HG03571 (cell line): ENCODE measurements at regions not wholly inside any gene's neighbourhood (a gene's known extent, or its start where the extent isn't known, plus 50 kb on each side); places are given as distances from the start of the nearest gene placed in this dataset.

Experiments used
- ATAC-seq: cut with Tn5 transposase; IDR thresholded peaks from one replicate; pipeline ENCODE4 v1.9.1; 2021; ENCODE audit not compliant: unreplicated experiment

- no peak for ATAC-seq
These were observed 485.3 kb upstream of the BTBD3 start for GRCh38 chr20:11432407-11432806.

- ATAC-seq = no peak
These were observed 481.4 kb upstream of the BTBD3 start for GRCh38 chr20:11436113-11436905.

DNA sequence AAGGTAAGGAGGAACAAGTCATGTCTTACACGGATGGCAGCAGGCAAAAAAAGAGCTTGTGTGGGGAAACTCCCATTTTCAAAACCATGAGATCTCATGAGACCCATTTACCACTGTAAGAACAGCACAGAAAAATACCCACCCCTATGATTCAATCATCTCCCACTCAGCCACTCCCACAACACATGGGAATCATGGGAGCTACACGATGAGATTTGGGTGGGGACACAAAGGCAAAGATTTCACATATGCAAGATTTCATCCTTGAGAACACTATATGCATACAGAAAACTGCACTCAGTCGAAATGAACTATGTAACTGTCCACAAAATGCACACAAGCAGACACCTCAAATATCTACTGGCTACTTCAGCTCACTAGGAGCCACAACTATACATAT, 480.6 kb upstream of the BTBD3 start:
- no peak for ATAC-seq

GRCh38 chr20:11437611-11438380, 479.9 kb upstream of the BTBD3 start:
- no peak for ATAC-seq

DNA sequence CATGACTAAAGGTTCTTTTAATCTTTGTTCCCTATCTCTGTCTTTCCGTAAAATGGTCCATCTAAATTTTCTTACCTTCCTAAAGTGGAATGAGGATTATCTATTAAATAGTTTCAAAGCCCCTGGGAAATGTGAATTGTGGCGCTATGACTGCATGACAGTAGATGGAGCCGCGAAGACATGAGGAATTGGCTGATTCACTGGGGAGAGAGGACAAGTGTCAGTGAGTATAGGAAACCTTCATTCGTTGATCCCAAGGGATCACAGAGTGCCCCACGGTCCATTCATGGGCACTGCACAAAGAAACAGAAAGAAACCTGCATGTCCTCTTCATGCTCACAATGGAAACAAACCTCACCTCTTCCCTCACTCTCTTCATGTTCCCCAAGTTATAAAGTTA, 479.3 kb upstream of the BTBD3 start:
- no peak for ATAC-seq

GRCh38 chr20:11443382-11444119, 474.1 kb upstream of the BTBD3 start:
- no peak for ATAC-seq

- ATAC-seq = no peak
These were observed 472.5 kb upstream of the BTBD3 start for GRCh38 chr20:11445161-11445560.

DNA sequence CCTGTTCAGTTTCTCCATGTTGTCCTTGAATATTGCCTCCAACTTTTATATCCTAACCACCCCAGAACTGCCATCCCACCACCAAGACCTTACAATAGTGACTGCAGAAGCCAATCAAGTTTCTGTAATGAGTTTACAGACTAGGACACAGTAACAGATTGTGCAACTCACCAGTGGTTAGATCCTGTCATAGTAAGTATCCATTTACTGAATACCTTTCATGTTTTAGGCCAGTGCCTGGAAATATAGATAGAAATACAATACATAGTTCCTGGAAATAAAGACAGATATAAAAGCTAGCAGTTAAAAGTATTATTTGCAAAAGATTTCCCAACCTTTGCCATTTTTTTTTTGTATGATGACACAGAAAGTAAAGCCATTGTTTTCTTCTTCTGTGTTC, 471.8 kb upstream of the BTBD3 start:
- no peak for ATAC-seq

GRCh38 chr20:11447371-11448100, 470.2 kb upstream of the BTBD3 start:
- no peak for ATAC-seq

- ATAC-seq = no peak
These were observed 469.1 kb upstream of the BTBD3 start for GRCh38 chr20:11448554-11448953.

DNA sequence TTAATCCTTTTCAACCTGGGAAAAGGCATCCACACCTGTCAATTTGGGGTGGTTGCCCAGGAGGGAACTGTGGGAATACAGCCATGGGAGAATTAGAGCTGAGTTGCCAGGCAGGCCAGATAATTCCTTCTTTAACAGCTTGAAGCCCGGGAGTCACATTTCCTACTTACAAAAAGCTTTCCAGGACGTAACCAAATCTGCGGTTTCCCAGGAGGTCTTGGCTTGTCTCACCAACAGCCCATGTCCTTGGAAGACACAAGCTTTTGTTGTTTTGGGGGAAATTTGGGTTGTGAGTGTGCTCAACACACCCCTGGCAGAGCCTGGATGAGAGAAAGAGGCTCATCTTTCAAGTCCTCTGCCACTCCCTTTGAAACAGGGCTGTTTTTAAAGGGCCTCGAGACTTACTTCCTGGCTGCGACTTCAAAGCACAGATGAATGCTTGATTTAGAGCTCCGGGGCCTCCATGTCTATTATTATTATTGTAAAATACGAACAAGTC, 465.9 kb upstream of the BTBD3 start:
- no peak for ATAC-seq

DNA sequence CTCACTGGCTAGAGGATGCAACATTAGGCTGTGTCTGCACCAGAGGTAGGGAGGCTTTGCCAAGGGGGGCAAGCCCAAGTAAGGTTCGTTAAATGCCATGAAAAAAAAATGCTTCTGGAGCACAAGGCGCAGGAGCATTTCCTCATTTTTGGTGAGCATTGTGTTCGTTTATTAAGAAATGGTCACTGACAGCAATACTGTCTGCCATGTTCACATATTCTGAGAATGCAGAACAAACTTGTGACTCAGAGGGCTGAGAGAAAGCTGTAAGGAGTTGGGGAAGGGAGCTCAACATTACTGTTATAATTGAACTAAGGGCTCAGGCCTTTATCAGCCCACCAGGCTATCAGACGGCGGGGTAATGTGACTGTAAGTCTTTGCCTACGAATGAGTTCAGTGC, 465.4 kb upstream of the BTBD3 start:
- no peak for ATAC-seq

GRCh38 chr20:11453430-11453829, 464.3 kb upstream of the BTBD3 start:
- ATAC-seq = no peak

DNA sequence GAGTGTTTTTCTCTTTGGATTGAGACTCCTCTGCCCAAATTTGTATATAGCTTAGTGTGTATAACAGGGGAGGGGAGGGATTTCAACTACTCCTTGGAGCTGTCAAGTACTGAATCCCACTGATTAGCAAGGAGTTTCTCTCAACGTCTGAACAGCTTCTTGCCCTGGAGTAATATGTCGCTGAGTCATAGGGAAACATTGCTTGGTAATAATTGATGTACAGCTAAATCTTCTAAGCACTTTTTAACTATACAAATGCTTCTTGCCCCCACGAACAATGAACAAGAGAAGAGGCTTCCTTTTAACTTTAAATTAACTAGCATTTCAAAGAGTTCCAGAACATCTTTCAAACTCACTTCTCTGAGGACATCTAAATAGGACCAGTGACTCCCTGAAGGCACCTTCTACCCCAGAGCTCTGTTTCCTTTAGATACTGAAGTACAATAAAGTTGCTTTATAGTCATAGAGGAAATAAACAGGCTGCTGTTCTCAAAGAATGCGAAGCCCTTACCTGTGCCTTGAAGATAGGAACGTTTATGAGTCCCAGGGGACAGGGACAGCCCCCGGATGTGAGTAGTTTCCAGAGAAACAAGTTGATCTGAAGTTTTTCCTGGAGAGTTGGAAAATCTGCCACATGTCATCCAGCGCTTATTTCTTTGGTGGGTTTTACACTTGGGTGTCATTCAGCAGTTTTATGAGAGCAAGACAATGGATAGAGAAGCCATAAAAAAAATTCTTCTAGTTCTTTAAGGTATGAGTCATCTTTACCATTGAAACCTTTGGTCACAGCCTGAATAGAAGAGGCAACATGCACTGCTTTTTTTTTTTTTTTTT, 462.5 kb upstream of the BTBD3 start:
- ATAC-seq = no peak

DNA sequence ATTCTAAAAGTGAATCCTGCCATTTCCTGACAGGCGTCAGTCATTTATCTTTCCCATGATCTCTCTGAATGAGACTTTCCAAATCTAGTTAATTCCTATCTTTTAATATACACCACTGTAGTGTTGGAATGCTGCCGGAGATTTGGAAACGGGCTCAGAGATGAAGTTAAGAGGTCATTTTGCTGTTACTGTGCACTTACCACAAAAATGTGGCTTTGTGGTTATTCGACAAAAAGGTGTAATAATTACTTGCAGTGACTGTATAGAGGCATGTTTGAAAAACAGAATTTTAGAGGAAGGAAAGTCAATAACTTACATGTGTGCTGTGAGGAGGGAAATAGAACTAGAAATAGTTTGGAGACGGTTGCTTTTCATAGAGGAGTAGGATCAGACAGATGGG, 460.2 kb upstream of the BTBD3 start:
- no peak for ATAC-seq

GRCh38 chr20:11459090-11459890, 458.4 kb upstream of the BTBD3 start:
- no peak for ATAC-seq

- no peak for ATAC-seq
These were observed 450.3 kb upstream of the BTBD3 start for GRCh38 chr20:11467436-11467835.

- no peak for ATAC-seq
These were observed 448.8 kb upstream of the BTBD3 start for GRCh38 chr20:11468880-11469279.

DNA sequence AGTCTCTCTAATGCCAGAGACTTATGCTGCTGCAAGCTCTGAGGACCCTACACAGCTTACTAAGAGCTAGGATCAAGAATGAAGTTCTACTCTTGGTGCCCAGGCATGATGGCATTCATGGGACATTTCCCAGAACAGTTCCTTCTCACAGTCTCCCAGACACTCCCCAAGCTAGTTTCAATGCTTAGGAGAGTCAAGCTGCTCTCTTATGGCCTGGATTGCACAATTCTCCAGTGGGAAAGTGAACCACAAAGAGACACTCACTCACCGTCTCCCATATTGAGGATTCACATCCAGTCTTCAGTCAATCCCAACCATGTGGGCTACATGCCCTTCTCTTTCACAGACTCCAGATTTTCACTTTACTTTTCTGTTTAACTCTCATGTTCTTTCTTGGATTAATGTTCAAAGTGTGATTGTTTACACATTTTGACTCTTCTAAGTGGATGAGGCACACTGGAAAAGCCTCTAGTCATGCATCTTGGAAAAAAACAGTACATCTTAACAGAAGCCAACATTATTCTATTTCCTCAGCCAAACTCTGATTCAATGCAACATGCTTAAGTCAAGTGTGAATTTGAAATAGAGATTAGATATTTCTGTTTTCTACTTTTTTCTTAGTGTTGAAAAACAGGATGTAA, 447.8 kb upstream of the BTBD3 start:
- no peak for ATAC-seq
